Stimulated activated CD8-positive, alpha-beta memory T cell treated with anti-CD3 and anti-CD28 coated beads, Interleukin-7, amount 100 ng/mL, for 48 hours (primary cell): ENCODE measurements at regions not wholly inside any gene's neighbourhood (a gene's known extent, or its start where the extent isn't known, plus 50 kb on each side); places are given as distances from the start of the nearest gene placed in this dataset.

ENCODE experiments used
- DNase-seq, 2 donors: peaks; one replicate each; pipeline ENCODE4 v3.0.0-alpha.2; 2020; ENCODE audit warnings: low read depth in 1 of 2; ENCODE audit errors: extremely low read depth in 1 of 2

DNA sequence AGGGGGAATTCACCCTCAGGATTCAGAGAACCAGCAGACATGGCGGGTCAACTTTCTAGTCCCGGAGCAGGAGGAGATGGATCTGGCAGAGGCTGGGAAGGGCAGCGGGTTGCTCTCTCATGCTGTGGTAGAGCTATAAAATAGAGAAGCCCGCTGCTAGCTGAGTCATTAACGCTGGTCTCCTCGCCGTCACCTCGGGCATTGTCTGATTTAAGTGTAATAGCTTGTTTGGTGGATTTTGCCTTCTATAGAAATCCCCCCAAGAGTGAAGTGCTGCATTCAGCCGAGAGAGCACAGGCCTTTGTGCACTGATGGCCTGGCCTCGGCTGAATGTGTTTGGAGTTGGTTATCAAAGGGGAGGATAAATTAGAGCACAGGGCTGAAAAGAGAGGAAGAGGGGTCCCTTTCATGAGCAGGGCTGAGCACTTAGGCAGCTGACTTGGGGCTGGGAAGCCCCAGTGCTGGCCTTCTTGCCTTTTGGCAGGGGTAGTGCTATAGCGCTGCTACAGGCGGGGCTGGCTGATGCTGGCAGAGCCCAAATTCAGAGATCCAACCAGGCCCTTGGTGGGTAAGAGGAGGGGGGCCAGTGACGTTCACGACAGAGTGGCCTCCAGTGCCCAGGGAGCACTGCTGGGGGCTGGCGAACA, 161.1 kb upstream of the CADM1 start:
- no peak for DNase-seq

DNA sequence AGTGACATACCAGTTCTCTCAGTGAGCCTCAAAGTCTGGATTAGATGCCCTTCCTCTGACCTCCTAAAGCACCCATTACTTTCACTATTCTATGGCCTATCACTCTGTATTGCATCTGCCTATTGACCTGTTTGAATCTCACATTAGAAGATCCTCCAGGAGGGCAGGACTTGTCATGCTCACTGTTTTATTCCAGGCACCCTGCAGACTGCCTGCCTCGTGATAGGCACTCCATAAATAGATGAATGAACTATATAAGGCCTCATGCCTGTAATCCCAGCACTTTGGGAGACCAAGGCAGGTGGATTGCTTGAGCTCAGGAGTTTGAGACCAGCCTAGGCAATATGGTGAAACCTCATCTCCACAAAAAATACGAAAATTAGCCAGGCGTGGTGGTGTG, 160.1 kb upstream of the CADM1 start:
- no peak for DNase-seq

DNA sequence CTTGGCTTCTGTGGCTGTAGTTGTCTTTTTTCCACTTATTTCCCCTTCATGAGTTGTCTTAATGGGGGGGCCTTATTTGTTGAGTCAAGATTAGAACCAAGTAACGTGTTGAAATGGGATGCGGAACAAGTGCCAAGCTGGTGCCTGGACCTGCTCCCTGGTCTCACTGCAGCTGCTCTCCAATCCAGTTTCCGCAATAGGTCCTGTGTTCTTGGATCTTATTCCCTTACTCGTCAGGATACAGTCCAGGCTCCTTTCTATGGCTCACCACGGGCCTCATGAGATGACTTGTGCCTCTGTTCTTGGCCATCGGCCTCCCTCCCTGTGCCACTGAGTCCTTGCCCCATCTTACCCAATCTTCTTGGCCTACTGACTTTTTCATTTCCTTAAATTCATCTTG, 159.6 kb upstream of the CADM1 start:
- DNase-seq: no peak

DNA sequence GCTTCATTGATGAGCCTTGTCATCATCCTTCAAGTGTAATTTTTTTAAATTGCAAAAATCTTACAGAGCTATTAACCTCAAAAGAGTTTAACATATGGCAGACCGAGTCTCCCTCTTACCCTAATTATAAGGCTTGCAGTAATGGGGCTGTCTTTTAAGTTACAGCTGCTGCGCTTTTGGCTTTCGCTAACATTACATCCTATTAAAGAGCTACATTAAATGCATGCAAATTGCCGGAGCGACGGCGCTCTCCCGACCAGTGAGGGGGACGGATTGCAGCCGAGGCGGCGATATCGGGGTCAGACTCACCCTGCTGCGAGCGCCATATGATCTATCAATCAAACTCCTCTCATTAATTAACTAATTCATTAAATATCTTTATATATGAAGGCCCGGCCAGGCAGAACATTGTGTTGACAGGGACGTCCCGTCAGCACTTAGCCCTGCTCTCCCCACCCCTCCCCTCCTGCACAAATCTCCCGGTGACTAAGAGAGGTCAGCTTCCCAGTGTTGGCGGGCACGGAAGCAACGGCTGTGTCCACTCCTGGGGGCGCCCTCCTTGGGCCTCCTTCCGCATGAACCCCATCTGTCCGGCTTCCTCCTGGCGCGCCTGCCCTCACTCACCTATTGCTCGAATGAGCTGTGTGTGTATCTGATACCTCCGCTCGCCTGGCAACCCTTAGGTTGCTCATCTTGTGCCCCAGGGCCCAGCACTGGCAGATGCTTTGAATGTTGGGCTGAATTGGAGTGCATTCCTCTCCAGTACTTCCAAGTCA, 156.0 kb upstream of the CADM1 start:
- no peak for DNase-seq

DNA sequence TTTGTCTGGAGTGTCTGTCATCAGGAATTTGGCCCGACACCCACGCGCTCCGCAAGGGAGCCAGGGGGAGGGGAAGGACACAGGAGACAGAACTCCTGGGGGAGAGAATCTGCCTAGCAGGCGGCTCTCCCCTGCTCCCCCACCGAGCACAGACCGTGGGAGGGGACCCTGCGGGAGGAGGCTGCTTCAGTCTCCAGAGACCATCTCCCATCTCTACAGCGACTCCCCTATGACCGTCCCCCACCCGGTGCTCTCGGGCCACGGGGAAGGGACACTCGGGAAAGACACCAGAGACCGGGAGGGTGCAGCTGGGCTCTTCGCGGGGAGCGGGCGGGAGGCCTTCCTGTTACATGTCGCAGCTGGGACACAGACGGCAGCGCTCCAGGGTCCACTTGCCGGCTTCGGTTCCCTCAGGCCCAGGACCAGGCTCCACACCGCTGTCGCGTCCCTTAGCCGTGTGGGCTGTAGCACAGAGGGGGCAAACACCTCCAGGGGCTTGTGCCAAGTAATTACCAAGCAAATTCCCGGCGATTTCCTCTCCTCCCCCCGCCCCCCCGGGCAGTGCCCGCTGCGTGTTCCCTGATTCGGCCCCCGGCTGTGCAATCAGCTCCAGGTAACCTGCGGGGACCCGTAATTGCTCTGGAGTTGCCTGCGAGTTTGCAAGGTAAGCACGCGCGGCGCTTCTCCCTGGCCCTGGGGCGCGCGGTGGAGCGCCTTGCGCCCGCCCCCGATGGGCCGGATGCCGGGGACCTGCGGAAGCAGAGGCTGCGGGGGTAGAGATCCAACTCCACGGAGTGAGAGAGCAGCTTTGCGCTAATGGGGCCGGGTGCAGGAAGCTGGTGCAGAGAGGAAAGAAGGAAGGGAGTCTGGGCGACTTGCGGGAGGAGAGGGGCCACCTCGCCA, 155.1 kb upstream of the CADM1 start:
- no peak for DNase-seq

DNA sequence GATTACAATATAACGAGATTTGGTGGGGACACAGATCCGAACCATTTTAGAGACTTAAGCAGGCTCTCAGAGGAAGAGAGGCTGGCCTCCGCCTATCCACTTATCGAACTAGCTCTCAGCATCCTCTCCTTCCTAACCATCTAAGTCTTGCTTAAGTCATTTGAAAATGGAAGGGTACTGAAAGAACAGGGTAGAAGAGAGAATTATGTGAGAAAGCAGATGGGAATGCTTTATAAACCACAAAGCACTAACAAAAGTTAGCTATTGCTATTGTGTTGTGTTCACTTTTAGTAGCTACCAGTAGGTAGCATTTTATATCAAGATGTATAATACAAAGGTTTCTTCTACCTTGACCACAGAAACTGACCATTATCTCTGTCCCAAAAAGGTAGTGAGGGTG, 153.4 kb upstream of the CADM1 start:
- DNase-seq: no peak

DNA sequence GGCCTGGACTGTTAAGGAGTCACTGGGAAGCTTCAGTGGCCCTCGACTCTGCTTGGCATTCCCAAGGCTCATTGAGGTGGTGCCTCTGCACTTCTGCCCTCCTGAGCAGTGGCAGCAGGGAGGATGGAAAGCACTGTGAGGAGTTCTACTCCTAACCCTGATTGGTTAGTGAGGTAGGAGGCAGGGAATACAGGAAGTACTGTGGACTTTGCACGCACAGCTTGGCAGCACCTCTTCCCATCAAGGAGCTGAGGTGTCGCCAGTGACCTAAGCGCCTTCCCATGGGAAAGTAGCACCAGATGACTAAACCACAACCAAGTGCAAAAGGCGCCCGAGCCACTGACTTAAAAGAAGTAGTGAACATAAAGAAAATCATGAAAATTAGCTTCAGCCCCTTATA, 152.5 kb upstream of the CADM1 start:
- DNase-seq: no peak

DNA sequence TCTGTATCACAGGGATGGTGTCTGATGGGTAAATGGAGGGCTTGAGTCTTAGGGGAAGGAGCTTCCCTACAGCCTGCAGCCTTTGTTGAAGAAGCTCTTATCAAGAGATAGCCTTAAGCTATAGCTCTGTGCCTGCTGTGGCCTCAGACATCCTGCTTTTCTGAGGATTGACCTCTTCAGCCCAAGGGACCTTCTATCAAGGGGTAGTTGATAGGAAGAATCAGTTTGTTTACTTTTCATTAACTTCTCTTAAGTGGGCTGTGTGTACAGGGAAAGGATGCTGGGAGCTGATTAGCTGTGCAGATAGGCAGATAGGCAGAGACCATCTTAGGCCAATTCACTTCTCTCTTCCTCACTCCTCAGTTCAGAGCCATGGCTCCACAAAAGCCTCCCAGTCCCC, 151.8 kb upstream of the CADM1 start:
- DNase-seq: no peak

DNA sequence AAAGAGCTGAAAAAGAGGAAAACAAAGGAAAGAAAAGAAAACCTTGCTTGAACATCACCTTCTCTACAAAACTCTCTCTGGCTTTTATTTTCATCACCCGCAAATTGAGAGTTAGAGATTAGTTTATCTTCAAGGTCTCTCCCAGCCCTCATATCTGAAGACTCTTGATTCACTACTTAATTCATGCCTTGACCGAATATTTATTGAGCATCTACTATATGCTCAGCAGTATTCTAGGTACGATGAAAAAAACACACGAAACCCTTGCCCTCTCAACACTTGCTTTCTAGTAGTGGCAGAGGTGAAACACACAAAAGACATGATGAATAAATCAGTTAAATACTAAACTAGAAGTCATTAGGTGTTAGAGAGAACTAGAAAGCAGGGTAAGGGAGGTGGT, 150.6 kb upstream of the CADM1 start:
- no peak for DNase-seq

DNA sequence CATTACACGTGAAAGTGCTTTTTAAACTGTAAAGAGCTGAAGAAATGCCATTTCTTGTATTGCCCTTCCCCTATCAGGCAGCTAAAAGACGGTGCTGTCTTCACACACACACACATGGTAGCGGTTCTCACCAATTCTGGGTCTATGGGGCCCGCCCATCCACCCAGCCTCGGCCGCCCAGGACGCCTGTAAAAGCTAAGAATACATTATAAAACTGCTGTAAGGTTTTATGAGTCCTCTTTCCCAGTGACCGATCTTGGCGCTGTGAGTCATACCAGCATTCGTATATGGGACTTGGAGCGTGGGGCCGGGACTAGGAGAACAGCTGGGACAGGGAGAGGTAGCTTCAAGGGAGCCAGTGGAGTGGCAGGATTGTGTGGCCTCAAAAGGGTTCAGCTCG, 149.7 kb upstream of the CADM1 start:
- no peak for DNase-seq

DNA sequence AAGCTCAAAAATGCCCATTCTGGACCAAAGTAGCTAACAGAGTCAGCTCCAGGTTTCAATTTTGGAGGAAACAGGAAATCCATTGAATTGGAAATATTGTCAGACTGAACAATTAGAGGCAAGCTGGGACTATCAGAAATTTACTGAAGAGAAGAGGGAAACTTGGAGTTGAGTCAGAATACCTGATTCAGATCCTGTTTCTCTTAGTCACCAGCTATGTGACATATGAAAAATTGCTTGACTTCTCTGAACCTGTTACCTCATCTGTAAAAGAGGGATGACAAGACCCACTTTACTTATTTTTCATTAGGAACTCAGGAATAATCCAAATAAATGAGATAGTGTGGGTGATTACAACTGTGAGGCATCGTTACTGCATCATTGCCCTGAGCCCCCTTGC, 148.9 kb upstream of the CADM1 start:
- DNase-seq: no peak

DNA sequence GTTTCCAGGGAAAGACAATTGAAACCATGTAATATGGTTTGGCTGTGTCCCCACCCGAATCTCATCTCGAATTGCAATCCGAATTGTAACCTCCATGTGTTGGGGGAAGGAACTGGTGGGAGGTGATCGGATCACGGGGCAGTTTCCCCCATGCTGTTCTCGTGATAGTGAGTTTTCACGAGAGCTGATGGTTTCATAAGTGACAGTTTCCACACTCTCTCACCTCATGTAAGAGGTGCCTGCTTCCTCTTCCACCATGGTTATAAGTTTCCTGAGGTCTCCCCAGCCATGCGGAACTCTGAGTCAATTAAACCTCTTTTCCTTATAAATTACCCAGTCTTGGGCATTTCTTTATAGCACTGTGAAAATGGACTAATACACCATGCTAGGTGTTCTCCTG, 148.3 kb upstream of the CADM1 start:
- no peak for DNase-seq

DNA sequence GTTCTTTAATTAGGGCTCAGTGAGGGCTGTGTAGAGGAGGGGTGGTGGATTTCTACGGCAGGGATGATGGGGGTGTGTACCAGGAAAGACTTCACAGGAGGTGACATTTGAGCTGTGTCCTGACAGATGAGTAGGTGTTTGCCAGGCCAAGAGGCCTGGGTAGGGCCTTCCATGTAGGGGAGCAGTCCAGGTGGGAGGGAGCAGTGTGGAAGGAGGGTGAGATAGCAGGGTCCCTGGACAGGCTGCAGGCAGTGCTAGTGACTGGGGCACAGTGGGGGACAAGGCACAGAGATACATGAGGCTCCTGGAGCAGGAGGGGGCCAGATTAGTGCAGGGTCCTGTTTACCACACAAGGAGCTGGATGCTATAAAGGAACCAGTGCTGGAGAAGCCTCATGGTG, 147.9 kb upstream of the CADM1 start:
- no peak for DNase-seq

DNA sequence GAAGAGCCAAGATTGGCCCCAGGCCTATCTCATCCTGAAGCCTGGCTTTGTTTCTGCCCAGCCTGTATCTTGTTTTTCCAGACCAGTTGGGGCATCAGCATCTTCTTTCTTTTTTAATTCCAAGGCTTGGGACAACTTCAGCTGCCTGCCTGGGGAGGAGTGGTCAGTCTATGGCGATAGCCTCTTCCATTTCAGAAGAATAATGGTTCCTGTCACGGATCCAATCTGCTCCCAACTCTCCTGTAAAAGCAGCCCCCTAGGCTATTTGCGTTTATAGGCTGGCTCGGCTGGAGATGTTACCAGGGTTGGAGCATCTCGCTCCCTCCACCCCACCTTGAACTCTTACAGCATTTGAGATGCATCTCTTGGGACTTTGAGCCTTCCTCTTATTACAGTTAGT, 145.2 kb upstream of the CADM1 start:
- DNase-seq: no peak

DNA sequence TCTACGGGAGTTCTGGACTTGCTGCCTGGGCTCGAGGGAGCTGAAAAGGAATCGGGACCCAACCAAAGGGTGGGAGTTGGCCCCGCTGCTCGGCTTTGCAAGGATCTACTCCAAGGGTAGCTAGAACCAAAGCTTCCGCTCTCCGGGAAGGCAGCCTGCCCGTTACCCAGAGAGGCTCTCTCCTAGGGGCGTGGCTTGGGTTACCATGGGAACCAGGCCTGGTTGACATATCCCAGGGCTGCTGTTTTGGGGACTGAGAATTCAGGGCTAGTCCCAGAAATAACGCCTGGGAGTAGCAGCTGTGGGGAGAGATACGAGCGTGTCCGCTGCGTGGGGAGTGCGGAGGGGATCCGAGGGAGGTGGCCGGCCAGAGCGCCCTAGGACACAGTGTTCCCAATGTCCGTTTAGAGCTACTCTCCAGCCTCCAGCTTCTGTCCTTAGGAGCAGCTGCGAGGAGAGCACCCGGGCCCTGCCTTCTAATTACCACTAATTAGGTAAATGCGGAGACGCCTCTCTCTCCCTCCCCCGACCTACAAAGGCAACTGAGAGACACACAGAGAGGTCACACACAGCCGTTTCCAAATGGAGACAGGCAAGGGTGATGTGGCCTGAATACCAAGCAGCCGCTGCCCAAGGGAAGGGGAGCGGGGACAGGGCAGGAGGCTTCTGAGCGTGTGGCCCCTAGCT, 141.6 kb upstream of the CADM1 start:
- no peak for DNase-seq

DNA sequence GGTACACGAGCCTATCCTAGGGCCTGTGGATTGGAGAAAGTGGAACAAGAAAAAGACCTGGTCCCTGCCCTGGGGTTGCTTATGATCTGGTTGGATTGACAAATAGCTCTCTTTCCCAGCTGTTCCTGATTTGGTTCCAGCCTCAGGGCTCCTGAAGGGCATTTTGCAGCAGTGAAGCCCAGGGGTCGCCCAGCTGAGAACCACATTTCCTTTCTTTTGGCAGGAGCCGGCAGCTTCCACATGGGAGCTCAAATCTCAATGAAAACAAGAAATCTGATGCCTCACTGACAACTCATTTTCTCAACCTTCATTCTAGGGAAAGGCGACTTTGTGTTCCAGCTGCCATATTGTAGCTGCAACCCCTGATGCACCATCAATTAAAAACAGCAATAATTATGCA, 140.6 kb upstream of the CADM1 start:
- no peak for DNase-seq

DNA sequence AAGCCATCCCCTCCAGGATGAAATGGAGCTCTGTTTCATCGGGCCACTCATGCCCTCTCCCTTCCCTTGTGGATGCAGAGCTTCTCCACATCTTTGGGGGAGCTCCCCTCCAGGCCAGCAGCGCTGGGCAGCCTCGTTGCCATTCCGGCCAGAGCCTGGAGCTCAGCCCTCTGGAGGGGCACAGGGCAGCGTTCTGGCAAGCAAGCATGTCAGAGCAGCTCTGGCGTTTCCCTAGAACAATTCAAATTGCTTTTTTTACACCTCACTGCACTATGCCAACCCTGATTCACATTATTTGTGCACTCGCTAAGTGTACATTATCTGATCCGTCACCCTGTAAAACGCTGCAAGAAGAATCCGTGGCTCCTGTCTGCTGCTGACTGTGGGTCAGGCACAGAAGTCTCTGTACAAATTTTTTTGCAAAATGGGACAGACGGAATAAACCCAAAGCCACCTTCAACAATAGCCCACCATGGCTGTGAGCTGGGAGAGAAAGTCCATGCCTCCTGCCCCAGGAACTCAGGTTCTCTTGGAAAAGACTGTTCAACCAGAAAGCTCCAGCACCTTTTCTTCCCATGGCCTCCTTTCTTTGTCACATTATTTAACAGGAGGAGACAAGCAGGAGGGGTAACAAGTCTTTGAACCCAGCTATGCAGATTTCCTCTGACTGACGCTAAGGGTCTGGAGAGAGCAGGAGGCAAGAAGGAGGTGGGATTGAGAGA, 139.5 kb upstream of the CADM1 start:
- no peak for DNase-seq

DNA sequence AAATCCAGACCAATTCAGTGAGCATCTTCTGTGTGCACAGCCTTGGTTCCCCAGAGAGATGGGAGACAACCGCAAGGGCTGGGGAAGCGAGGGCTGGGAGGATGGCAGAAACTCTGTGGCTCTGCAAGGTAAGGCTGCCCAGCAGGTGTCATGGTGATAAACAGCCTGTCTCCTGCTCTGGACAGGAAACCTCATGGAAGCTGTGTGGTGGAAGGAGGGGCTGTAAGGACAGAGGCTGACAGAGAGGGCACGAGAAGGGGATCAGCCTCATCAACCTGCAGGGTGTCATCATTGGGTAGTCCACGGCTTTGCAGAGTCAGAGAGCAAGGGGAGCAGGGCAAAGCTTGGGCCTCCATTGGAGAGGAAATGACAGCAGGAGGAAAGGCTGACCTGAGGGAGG, 138.4 kb upstream of the CADM1 start:
- no peak for DNase-seq

DNA sequence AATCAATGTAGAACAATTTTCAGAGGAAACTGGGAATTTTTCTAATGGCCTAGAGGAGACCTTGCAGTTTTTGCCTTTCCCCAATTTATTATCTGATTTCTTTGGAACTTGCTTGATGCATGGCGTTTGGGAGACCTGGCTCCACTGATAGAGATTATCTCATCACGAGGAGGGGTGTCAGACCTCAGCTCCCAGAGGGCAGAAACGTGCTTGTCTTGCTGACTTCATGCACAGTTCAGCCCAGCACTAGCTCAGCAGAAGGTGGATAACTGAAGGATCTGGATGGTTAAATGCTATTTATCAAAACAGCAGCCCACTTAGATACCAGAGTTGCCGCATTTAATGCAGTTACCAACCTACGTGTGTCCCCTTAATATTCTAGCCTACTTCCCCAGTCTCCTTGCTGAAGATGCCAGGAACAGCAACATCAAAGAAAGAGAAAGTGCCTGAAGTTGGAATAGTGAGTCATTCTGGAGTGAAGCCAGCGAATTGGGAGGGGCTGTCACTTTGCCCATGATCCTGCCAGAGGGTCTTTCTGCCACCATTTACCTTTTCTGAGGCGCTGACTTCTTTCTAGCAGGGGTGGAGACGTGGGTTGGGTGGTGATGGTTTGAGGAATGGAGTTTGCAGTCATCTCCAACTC, 133.5 kb upstream of the CADM1 start:
- no peak for DNase-seq
